ENCODE measurements at regions not wholly inside any gene's neighbourhood (a gene's known extent, or its start where the extent isn't known, plus 50 kb on each side); places are given as distances from the start of the nearest gene placed in this dataset.
A peak's percentile ranks its signal among the peaks of the same experiment; 100 is the strongest.

- Histone ChIP-seq H3K27ac (no peak overlapping the region), H3K4me3 (no peak overlapping the region), H3K4me1 (peaks cover 0 to 13% (median 9%) of the 10 kb centered on the region in 10 experiments; a peak in 9 of 20 replicates), H3K36me3 (no peaks in the 10 kb centered on the region), H3K9ac (no peak overlapping the region), H3K27me3 (no peaks in the 10 kb centered on the region), H4K20me1 (no peaks in the 10 kb centered on the region), H3K9me3 (replicated peaks in 1 of 11) (peaks cover 0 to 4% (median 0%) of the 10 kb centered on the region in 11 experiments; a peak in 1 of 22 replicates), H3K4me2 (no peak overlapping the region)
- no peak for TF ChIP-seq Cebpa-rat (IDR thresholded peaks at IDR 0.05)
Measured at GRCh38 chr14:34106310-34106709, 155.4 kb upstream of the EGLN3 start.

- no peak overlapping the region for H3K4me2 ChIP-seq
- no peak overlapping the region for H3K27ac ChIP-seq
- H3K27me3 ChIP-seq, result no peaks in the 10 kb centered on the region
- no peak overlapping the region for H3K9ac ChIP-seq
- peaks cover 0 to 19% (median 10%) of the 10 kb centered on the region in 10 experiments; a peak in 10 of 20 replicates for H3K4me1 ChIP-seq
- H4K20me1 ChIP-seq, result no peaks in the 10 kb centered on the region
- H3K9me3 ChIP-seq (replicated peaks in 1 of 11), result peaks cover 0 to 4% (median 0%) of the 10 kb centered on the region in 11 experiments; a peak in 1 of 22 replicates
- no peak for TF ChIP-seq Cebpa-rat (IDR thresholded peaks at IDR 0.05)
- no peaks in the 10 kb centered on the region for H3K36me3 ChIP-seq
- H3K4me3 ChIP-seq, result no peak overlapping the region
Measured at GRCh38 chr14:34104489-34105397, 153.9 kb upstream of the EGLN3 start.

- peak overlapping the region in 1 of 11 experiments; percentile 49; a peak in 2 of 22 replicates for H3K4me2 ChIP-seq
- no peak overlapping the region for H3K27ac ChIP-seq
- TF ChIP-seq Cebpa-rat (IDR thresholded peaks at IDR 0.05), result no peak
- no peak overlapping the region for H3K4me3 ChIP-seq
- peaks cover 0 to 4% (median 0%) of the 10 kb centered on the region in 11 experiments; a peak in 1 of 22 replicates for H3K9me3 ChIP-seq (replicated peaks in 1 of 11)
- H3K27me3 ChIP-seq, result no peaks in the 10 kb centered on the region
- no peaks in the 10 kb centered on the region for H4K20me1 ChIP-seq
- peaks cover 0 to 27% (median 13%) of the 10 kb centered on the region in 10 experiments; a peak in 10 of 20 replicates for H3K4me1 ChIP-seq
- no peak overlapping the region for H3K9ac ChIP-seq
- no peaks in the 10 kb centered on the region for H3K36me3 ChIP-seq
Measured at GRCh38 chr14:34103176-34103575, 152.3 kb upstream of the EGLN3 start.

DNA sequence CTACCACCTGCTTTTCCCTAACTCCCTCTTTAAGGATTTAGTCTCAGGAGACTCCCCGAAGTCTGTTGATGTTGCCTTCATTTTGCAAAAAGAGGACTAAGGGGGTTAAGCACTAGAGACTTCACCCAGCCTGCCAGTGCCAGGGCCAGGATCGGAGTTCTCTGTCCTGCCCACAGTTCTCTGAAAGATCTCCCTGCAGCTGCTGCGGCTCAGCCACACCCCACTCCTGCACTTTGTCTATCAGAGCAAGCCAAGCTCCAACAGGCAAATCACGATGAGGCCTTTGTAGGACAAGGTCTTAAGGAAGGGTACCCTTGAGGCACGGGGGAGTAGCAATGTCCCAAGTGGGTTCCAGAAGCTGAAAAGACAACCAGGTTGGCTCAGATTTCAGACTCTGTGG lies 148.8 kb upstream of the EGLN3 start:
- Histone ChIP-seq H3K9me3 (replicated peaks in 1 of 11) (peaks cover 0 to 4% (median 0%) of the 10 kb centered on the region in 11 experiments; a peak in 1 of 22 replicates), H3K4me3 (no peak overlapping the region), H3K4me1 (peaks cover 0 to 27% (median 13%) of the 10 kb centered on the region in 10 experiments; a peak in 10 of 20 replicates), H3K36me3 (no peaks in the 10 kb centered on the region), H3K4me2 (peak overlapping the region in 5 of 11 experiments; percentile 9 to 31 (median 28); a peak in 6 of 22 replicates), H3K27ac (no peak overlapping the region), H3K27me3 (no peaks in the 10 kb centered on the region), H4K20me1 (peaks cover 0 to 5% (median 0%) of the 10 kb centered on the region in 11 experiments; a peak in 2 of 22 replicates), H3K9ac (no peak overlapping the region)
- no peak for TF ChIP-seq Cebpa-rat (IDR thresholded peaks at IDR 0.05)

GRCh38 chr14:34098985-34099349 lies 148.1 kb upstream of the EGLN3 start:
- peaks cover 0 to 4% (median 0%) of the 10 kb centered on the region in 11 experiments; a peak in 1 of 22 replicates for H3K9me3 ChIP-seq (replicated peaks in 1 of 11)
- peaks cover 0 to 5% (median 0%) of the 10 kb centered on the region in 11 experiments; a peak in 2 of 22 replicates for H4K20me1 ChIP-seq
- H3K27me3 ChIP-seq, result no peaks in the 10 kb centered on the region
- H3K4me1 ChIP-seq, result peaks cover 0 to 27% (median 13%) of the 10 kb centered on the region in 10 experiments; a peak in 10 of 20 replicates
- H3K4me2 ChIP-seq, result no peak overlapping the region
- no peaks in the 10 kb centered on the region for H3K36me3 ChIP-seq
- no peak overlapping the region for H3K27ac ChIP-seq
- no peak overlapping the region for H3K9ac ChIP-seq
- TF ChIP-seq Cebpa-rat (IDR thresholded peaks at IDR 0.05), result no peak
- H3K4me3 ChIP-seq, result no peak overlapping the region

- H3K4me1 ChIP-seq, result peaks cover 0 to 27% (median 13%) of the 10 kb centered on the region in 10 experiments; a peak in 10 of 20 replicates
- H3K4me3 ChIP-seq, result no peak overlapping the region
- TF ChIP-seq Cebpa-rat (IDR thresholded peaks at IDR 0.05), result no peak
- peaks cover 0 to 4% (median 0%) of the 10 kb centered on the region in 11 experiments; a peak in 1 of 22 replicates for H3K9me3 ChIP-seq (replicated peaks in 1 of 11)
- H3K9ac ChIP-seq, result no peak overlapping the region
- H3K27me3 ChIP-seq, result no peaks in the 10 kb centered on the region
- no peak overlapping the region for H3K4me2 ChIP-seq
- H4K20me1 ChIP-seq, result peaks cover 0 to 5% (median 0%) of the 10 kb centered on the region in 11 experiments; a peak in 2 of 22 replicates
- H3K36me3 ChIP-seq, result no peaks in the 10 kb centered on the region
- H3K27ac ChIP-seq, result no peak overlapping the region
Measured at GRCh38 chr14:34098045-34098984, 147.4 kb upstream of the EGLN3 start.

DNA sequence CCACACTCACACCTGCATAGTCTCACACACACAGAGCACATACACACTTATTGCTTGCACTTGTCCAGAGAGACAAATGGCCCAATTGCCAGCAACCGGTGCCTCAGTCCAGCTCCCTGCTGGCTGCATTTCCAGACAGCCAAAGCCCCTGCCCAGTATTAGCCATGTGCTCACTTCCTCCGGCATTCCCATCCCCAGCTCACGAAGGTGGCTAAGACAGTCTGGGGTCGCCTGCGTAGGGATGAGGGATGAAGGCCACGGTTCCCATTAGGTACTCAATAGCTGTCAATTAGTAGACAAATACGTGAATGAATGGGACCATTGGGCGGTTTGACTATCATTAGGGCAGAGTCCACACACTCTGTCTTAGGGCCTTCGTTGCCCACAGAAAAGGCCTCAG lies 146.8 kb upstream of the EGLN3 start:
- Histone ChIP-seq H3K36me3 (no peaks in the 10 kb centered on the region), H3K9me3 (replicated peaks in 1 of 11) (peaks cover 0 to 4% (median 0%) of the 10 kb centered on the region in 11 experiments; a peak in 1 of 22 replicates), H3K4me3 (no peak overlapping the region), H3K4me2 (no peak overlapping the region), H3K27ac (no peak overlapping the region), H3K9ac (no peak overlapping the region), H3K27me3 (no peaks in the 10 kb centered on the region), H4K20me1 (peaks cover 0 to 5% (median 0%) of the 10 kb centered on the region in 11 experiments; a peak in 2 of 22 replicates), H3K4me1 (peaks cover 0 to 24% (median 11%) of the 10 kb centered on the region in 10 experiments; a peak in 10 of 20 replicates)
- no peak for TF ChIP-seq Cebpa-rat (IDR thresholded peaks at IDR 0.05)

DNA sequence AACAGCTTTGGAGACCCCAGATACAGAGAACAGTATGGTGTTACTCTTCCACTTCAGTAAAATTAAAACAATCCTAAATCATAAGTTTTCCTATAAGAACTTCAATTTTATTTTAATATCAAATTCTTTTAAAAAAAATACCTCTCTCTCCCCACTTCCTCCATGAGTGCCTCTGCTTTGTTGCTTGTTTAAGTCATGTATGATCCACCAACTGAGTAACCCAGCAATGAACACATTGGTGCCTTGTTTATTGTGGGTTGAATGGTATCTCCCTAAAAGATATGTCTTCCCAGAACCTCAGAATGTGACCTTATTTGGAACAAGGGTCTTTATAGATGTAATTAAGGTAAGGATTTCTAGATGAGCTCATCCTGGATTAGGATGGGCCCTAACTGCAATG lies 143.5 kb upstream of the EGLN3 start:
- TF ChIP-seq Cebpa-rat (IDR thresholded peaks at IDR 0.05), result no peak
- H4K20me1 ChIP-seq, result peaks cover 0 to 5% (median 0%) of the 10 kb centered on the region in 11 experiments; a peak in 2 of 22 replicates
- no peak overlapping the region for H3K27ac ChIP-seq

More for the DNA sequence above, 143.5 kb upstream of the EGLN3 start:
- Histone ChIP-seq H3K9me3 (replicated peaks in 1 of 11) (no peaks in the 10 kb centered on the region), H3K9ac (no peak overlapping the region), H3K4me3 (no peak overlapping the region), H3K4me1 (peaks cover 0 to 4% (median 0%) of the 10 kb centered on the region in 10 experiments; a peak in 5 of 20 replicates), H3K27me3 (no peaks in the 10 kb centered on the region), H3K4me2 (no peak overlapping the region), H3K36me3 (no peaks in the 10 kb centered on the region)

Measured in BLaER1 treated with 17β-estradiol and CSF1 and Interleukin-3, amounts not matched to agents 10 nM and 100 nM (cell line).